GM21825 (cell line): ENCODE measurements at regions not wholly inside any gene's neighbourhood (a gene's known extent, or its start where the extent isn't known, plus 50 kb on each side); places are given as distances from the start of the nearest gene placed in this dataset.
"Not testable (repeated sequence)": the region's sequence is repeated elsewhere in the genome, so short reads cannot be mapped to it uniquely, and the experiment has no call there.

Experiments used
- ATAC-seq: cut with Tn5 transposase; IDR thresholded peaks from one replicate; pipeline ENCODE4 v1.9.1; 2021; ENCODE audit warnings: mild to moderate bottlenecking, moderate library complexity; ENCODE audit not compliant: unreplicated experiment

DNA sequence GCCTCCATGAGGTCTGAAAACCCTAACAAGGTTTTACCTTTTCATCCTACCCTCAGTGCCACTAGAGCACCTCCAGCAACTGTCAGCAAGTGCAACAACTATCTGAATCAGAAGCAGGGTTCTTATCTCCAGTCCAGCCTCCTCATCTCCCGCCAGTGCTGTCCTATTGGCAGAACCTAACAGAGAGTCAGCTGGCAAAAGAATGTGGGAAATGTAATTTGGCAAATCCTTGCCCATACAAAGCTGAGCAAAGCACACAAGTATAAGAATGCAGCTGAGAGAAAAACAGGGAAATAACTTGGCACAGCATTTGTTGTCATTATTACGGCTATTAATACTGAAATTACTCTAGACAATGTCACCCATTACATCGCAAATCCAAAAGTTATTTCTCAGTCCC, 124.2 kb downstream of the ATP6V1G3 start:
- ATAC-seq: no peak

- no peak for ATAC-seq
Measured at GRCh38 chr1:198411240-198411639, 129.2 kb downstream of the ATP6V1G3 start.

- ATAC-seq: no peak
Measured at GRCh38 chr1:198408716-198409115, 131.8 kb downstream of the ATP6V1G3 start.

GRCh38 chr1:198404632-198405031, 135.8 kb downstream of the ATP6V1G3 start:
- not testable (repeated sequence) for ATAC-seq

GRCh38 chr1:198400063-198400462, 140.4 kb downstream of the ATP6V1G3 start:
- ATAC-seq: no peak

DNA sequence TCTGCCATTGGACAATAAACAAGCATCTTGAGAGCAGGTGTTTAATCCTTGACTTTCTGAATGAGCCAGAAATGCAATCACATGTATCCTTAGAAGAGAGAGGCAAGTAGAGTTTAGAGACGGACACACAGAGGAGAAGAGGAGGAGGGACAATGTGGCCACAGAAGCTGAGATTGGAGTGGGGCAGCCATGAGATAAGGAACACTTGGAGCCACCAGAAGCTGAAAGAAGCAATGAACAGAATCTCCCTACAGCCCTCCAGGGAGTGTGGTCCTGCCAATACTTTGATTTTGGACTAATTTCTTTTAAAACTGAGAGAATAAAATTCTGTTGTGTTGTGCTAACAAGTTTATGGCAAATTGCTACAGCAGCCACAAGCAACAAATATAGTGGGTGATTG, 141.0 kb downstream of the ATP6V1G3 start:
- ATAC-seq: no peak

GRCh38 chr1:198397208-198397808, 143.2 kb downstream of the ATP6V1G3 start:
- ATAC-seq: no peak

DNA sequence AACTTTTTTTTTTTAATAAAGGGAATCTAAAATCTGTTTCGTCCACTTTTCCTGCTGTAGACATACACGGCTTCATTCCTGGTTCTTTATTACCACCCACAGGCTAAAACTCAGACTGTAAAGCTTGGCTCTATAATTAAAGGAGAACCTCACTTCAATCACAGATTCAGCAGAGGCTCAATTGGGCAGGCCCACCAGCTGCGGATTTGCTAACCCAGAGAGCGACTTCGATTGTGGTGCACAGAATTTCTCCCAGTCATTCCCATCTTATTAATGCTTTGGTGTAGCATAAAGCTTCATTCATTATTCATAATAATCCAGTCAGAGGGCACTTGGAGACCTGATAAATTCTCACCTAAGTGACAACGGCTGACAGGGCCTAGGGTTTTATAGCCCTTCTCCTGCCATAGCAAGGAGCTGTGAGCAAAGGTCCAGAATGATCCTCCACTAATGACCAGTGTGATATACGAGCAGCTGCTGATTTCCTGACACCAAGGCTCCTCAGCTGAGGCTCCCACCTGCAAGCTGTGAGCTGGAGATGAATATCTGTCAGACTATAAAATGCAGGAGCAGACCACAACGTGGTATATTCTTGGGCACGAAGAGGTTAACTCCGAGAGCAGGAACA, 149.0 kb downstream of the ATP6V1G3 start:
- no peak for ATAC-seq

DNA sequence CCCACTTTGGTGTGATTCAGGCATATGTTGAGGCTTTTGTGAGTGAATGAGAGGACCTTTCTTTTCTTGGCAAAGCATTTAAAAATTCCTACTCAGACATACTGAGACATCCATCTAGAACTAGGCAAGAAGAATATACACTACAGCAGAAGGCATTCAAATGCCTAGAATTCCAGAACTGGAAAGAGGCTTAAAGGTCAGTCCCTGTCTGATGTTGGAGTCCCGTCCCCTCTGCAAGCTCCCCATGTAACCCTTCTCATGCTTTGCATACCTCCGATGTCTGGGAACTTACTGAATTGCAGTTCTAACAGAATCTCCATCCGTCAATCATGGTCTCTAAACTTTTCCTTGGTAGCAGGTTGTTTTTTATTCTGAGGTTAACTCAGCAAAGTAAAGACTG, 152.9 kb downstream of the ATP6V1G3 start:
- no peak for ATAC-seq

GRCh38 chr1:198380275-198380674, 160.2 kb downstream of the ATP6V1G3 start:
- ATAC-seq: no peak

- no peak for ATAC-seq
Measured at GRCh38 chr1:198377702-198378101, 162.8 kb downstream of the ATP6V1G3 start.

DNA sequence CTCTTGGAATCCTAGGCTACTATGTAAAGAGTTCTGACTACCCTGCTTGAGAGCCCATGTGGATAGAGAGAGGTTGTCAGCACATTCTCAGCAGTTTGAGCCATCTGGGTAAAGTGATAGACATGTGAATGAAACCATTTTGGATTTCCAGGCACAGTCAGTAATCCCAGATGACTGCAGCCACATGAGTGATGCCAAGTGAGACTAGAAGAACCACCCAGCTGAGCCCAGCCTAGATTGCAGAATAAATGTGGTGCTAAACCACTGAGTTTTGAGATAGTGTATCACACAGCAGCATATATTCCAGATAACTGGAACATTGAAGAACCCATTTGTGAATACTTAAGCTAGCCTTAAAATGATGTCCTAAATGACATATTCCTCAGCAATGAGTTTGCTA, 166.2 kb downstream of the ATP6V1G3 start:
- no peak for ATAC-seq

DNA sequence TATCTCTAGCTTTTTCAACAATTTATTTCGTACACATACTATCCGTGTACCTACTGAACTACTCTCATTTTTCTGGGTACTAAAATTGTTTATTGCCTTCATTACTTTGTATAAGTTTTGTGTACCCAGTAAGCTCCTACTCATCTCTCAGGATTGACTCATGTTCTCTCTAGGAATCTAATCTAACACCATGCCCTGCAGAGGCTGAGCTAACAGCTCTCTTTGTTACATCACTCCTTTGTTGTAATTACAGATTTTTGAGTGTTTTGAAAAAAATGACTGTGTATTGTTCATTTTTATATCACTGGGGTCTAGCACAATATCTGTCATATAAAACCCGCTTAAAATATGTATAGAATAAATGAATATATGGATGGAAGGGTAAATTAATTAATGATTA, 167.1 kb downstream of the ATP6V1G3 start:
- no peak for ATAC-seq
